Activated naive CD8-positive, alpha-beta T cell treated with anti-CD3 and anti-CD28 coated beads, Interleukin-2, amount 50 U/mL, for 24 hours (primary cell): ENCODE measurements at regions not wholly inside any gene's neighbourhood (a gene's known extent, or its start where the extent isn't known, plus 50 kb on each side); places are given as distances from the start of the nearest gene placed in this dataset.

Source experiments
- ATAC-seq: fragments of 150-1000 bp; cut with Tn5 transposase; one replicate; pipeline ENCODE4 v1.10.0; 2021
- DNase-seq: peaks from one replicate; pipeline ENCODE4 v3.0.0; 2021
- H3K27ac Mint-ChIP-seq: one replicate; pipeline ENCODE4 v1.8.0; 2021; ENCODE audit warnings: mild to moderate bottlenecking, mixed read lengths
- H3K27me3 Mint-ChIP-seq: one replicate; pipeline ENCODE4 v1.8.0; 2021; ENCODE audit warnings: mixed read lengths
- H3K36me3 Mint-ChIP-seq: one replicate; pipeline ENCODE4 v1.8.0; 2021; ENCODE audit warnings: low read depth, mixed read lengths
- H3K4me1 Mint-ChIP-seq: one replicate; pipeline ENCODE4 v1.8.0; 2021; ENCODE audit warnings: mixed read lengths
- H3K4me3 Mint-ChIP-seq: one replicate; pipeline ENCODE4 v1.8.0; 2021; ENCODE audit warnings: mild to moderate bottlenecking, moderate library complexity, mixed read lengths
- H3K9me3 Mint-ChIP-seq: one replicate; pipeline ENCODE4 v1.8.0; 2021; ENCODE audit warnings: mixed read lengths

DNA sequence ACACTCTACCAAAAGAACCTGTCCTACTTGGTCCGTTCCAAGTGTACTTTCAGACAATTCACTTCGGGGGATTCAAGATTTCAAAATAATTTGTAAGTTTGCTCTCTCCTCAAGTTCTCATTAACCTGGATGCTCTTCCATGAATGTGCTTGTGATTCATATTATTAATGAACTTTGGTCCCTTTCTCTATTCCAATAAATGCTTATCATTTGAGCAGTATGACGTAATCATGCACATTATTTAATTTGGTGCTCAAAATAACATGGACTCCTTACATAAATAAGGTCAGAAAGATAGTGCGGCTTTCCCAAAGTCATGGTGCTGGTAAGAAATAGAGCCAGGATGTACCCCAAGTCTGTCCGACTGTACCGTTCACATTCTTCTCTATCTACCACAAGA is 323.2 kb upstream of the SLCO3A1 start:
- Mint-ChIP-seq H3K36me3 (no peaks in the 10 kb centered on the region), H3K9me3 (no peaks in the 10 kb centered on the region), H3K4me3 (no peak overlapping the region), H3K27ac (no peak overlapping the region), H3K4me1 (peaks cover 13% of the 10 kb centered on the region), H3K27me3 (peaks cover 4% of the 10 kb centered on the region)
- DNase-seq (no peak), ATAC-seq (no peak)

DNA sequence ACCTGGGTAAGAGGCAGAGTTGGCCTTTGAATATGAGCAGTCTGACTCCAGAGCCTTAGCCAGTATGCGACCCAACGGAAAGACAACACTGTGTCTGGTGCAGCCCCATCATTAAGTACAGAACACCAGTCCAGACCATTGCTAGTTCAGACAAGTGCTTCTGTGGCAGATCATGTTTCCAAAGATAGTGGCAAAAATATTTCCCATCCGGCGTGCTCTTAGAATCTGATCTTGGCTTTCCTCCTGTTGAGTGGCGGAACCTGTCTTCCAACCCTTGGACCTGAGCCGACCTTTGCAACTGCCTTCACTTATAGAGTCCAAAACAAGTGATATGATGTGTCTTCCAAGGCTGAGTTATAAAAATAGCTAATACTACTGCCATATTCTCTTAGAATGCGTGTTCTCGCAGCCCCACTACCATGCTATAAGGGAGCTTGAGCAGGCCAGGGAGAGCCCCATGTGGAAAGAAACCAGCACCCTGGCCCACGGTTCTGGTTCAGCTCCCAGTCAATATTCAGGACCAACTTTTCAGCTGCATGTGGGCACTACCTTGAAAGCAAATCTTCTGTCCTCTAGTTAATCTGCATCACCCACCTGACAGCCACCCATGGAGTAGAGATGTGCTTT is 322.4 kb upstream of the SLCO3A1 start:
- no peaks in the 10 kb centered on the region for H3K27me3 Mint-ChIP-seq
- H3K36me3 Mint-ChIP-seq, result no peaks in the 10 kb centered on the region
- peaks cover 13% of the 10 kb centered on the region for H3K4me1 Mint-ChIP-seq
- H3K27ac Mint-ChIP-seq, result no peak overlapping the region
- DNase-seq (no peak), ATAC-seq (no peak)
- H3K4me3 Mint-ChIP-seq, result no peak overlapping the region
- H3K9me3 Mint-ChIP-seq, result no peaks in the 10 kb centered on the region

DNA sequence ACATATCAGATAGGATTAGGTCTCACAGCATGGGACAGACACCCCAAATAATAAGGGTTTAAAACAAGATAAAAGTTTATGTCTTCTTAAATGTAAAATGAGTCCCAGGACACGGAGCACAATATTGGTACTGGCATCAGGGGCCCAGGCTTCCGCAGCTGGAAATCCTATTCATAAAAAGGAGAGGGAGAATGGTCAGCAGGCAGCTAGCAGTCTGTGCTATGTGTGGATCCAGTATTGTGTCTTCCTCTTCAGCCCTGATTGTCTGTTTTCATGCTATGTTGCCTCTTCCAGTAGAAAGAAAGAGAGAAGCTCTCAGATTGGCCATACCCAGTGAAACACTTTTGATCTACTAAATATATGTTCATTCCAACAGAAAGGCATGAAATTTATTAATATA is 319.3 kb upstream of the SLCO3A1 start:
- Mint-ChIP-seq H3K4me3 (no peak overlapping the region), H3K27ac (no peak overlapping the region), H3K9me3 (no peaks in the 10 kb centered on the region), H3K4me1 (peaks cover 11% of the 10 kb centered on the region), H3K36me3 (no peaks in the 10 kb centered on the region), H3K27me3 (no peaks in the 10 kb centered on the region)
- DNase-seq (no peak), ATAC-seq (no peak)

DNA sequence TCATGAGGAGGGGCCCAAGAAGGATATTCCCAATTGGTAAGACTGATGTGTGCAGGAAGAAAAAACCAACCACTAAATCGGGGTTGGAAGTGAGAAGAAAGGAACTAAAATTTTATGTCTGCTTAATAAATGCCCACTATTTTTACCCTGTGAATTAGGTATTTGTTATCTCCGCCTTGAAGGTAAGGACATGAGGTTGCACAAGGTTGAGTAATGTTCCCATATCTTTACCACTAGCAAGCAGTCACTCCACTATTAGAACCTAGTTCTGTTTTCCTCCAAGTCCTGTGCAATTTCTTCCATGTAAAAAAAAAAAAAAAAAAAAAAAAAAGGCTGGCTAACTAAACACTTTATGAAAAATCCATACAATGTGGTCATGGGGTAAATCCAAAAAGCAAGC is 318.5 kb upstream of the SLCO3A1 start:
- no peaks in the 10 kb centered on the region for H3K27me3 Mint-ChIP-seq
- no peaks in the 10 kb centered on the region for H3K9me3 Mint-ChIP-seq
- ATAC-seq (no peak), DNase-seq (no peak)
- H3K36me3 Mint-ChIP-seq, result no peaks in the 10 kb centered on the region
- peaks cover 4% of the 10 kb centered on the region for H3K4me1 Mint-ChIP-seq
- no peak overlapping the region for H3K27ac Mint-ChIP-seq
- H3K4me3 Mint-ChIP-seq, result no peak overlapping the region

DNA sequence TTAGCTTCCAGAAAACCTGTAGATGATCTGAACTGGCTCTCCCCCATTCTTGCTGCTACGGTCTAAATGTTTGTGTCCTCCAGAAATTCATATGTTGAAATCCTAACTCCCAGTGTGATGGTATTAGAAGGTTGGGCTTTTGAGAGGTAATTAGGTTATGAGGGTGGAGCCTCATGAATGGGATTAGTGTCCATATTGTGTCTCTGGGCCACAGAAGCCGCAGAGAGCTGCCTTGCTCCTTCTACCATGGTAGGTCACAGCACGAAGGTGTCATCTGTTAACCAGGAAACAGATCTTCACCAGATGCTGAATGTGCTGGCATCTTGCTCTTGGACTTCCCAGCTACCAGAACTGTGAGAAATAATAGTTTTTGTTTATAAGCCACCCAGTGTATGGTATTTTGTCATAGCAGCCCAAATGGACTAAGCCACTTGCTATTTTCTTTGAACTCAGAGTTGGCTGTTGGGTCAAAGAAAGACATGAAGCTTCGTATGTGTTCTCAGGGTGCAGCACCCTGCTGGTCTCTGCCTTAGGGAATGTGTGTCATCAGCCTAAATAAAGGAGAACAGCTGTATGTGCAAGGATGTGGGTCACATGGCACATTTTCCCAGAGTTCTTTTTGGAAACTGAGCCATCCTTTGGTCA is 317.5 kb upstream of the SLCO3A1 start:
- Mint-ChIP-seq H3K27ac (no peak overlapping the region), H3K27me3 (no peaks in the 10 kb centered on the region), H3K9me3 (no peaks in the 10 kb centered on the region), H3K36me3 (no peaks in the 10 kb centered on the region), H3K4me3 (no peak overlapping the region), H3K4me1 (no peaks in the 10 kb centered on the region)
- DNase-seq (no peak), ATAC-seq (no peak)

DNA sequence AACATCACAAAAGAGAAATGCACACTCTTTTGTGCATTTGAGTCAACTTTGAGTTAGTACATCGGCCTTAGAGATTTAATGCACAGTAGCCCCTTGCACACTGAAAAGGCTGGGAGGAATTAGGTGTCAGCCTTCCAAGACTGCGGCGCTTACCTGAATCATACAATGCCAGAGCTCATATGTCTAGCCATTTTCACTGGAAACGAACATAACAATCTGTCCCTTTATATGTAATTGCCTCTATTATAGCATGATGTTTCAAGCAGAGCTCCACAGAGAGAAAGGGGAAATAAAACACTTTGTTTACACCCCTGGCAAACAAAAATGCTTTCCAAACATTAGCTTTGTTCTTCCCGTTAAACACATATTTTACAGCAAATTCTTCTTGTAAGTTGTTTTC is 315.7 kb upstream of the SLCO3A1 start:
- H3K27ac Mint-ChIP-seq, result no peak overlapping the region
- H3K27me3 Mint-ChIP-seq, result no peaks in the 10 kb centered on the region
- no peak for DNase-seq

DNA sequence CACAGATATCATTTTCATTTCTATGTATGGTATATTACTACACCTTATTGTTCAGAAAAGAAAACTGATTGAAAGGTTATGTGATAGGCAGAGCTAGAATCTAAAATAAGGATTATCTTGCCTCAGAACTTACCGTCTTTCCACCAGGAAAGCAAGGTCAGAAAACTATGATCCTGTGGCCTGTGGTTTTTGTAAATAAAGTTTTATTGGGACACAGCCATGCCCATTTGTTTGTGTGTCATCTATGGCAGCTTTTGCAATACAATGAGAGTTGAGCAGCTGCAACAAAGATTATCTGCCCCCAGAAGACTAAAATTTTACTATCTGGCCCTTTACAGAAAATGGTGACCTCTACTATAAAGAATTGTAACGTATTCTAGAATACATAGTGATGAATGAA is 314.7 kb upstream of the SLCO3A1 start:
- no peak overlapping the region for H3K4me3 Mint-ChIP-seq
- H3K27me3 Mint-ChIP-seq, result no peaks in the 10 kb centered on the region
- DNase-seq (no peak), ATAC-seq (no peak)
- H3K9me3 Mint-ChIP-seq, result no peaks in the 10 kb centered on the region
- no peaks in the 10 kb centered on the region for H3K4me1 Mint-ChIP-seq
- no peak overlapping the region for H3K27ac Mint-ChIP-seq
- no peaks in the 10 kb centered on the region for H3K36me3 Mint-ChIP-seq

More for the DNA sequence above, 315.7 kb upstream of the SLCO3A1 start:
- Mint-ChIP-seq H3K4me3 (no peak overlapping the region), H3K9me3 (no peaks in the 10 kb centered on the region), H3K36me3 (no peaks in the 10 kb centered on the region), H3K4me1 (no peaks in the 10 kb centered on the region)
- no peak for ATAC-seq

DNA sequence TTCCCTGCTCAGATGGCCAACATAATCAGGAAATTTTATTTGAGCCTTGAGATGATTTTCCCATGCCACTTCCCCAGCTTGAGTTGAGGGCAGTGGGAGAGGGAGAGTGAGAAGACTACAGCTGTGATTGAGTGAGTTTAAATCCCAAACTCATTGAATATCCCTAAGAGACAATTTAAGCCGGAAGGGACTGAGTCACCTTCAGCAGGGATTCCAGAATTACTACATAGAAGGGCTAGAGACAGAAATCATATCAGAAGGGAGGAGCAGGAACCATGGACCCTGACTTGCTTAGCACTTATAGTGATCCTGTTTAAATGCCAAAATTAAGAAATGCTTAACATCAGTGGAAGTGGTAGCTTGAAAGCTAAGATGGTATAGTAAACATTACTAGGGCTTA is 312.2 kb upstream of the SLCO3A1 start:
- Mint-ChIP-seq H3K4me3 (no peak overlapping the region), H3K36me3 (no peaks in the 10 kb centered on the region), H3K9me3 (no peaks in the 10 kb centered on the region), H3K27me3 (no peaks in the 10 kb centered on the region), H3K27ac (no peak overlapping the region), H3K4me1 (no peaks in the 10 kb centered on the region)
- DNase-seq (no peak), ATAC-seq (no peak)

DNA sequence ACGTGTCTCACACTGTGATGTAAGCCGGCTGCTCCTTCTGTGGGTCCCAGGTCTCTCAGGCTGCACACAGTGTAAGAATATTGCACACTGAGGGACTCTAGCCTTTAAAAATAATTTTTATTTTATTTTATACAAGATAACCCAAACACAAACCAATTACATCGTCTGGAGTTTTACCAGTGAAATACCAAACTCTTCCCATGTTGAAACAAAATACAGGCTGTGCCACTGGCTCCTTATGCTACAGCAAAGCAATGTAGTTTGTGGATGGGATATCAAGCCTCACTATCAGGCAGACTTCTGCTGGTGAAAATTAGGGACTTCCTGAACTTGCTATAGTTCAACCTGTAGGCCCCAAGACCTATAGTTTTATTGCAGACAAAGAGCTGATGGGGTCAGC is 311.3 kb upstream of the SLCO3A1 start:
- no peaks in the 10 kb centered on the region for H3K27me3 Mint-ChIP-seq
- no peak overlapping the region for H3K4me3 Mint-ChIP-seq
- ATAC-seq, result no peak
- H3K27ac Mint-ChIP-seq, result no peak overlapping the region
- H3K9me3 Mint-ChIP-seq, result no peaks in the 10 kb centered on the region
- H3K36me3 Mint-ChIP-seq, result no peaks in the 10 kb centered on the region
- H3K4me1 Mint-ChIP-seq, result no peaks in the 10 kb centered on the region
- DNase-seq, result no peak

DNA sequence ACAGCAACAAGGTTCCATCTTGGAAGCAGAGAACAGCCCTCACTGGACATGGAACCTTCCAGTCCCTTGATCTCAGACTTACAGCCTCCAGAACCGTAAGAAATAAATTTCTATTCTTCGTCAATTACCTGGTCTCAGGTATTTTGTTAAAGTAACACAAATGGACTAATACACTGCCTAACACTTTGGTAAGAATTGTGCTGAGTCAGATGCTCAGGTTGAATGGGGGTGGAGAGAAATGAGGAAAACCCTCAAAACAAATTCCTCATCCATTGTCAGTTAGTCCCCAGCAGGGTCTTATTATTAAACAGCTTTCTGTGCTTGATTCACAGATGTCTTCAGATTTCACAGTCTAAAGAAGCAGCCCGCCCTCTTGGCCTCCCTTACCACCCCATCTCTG is 306.2 kb upstream of the SLCO3A1 start:
- Mint-ChIP-seq H3K4me1 (no peaks in the 10 kb centered on the region), H3K27ac (no peak overlapping the region), H3K9me3 (no peaks in the 10 kb centered on the region), H3K4me3 (no peak overlapping the region), H3K36me3 (no peaks in the 10 kb centered on the region), H3K27me3 (no peaks in the 10 kb centered on the region)
- no peak for ATAC-seq
- no peak for DNase-seq

DNA sequence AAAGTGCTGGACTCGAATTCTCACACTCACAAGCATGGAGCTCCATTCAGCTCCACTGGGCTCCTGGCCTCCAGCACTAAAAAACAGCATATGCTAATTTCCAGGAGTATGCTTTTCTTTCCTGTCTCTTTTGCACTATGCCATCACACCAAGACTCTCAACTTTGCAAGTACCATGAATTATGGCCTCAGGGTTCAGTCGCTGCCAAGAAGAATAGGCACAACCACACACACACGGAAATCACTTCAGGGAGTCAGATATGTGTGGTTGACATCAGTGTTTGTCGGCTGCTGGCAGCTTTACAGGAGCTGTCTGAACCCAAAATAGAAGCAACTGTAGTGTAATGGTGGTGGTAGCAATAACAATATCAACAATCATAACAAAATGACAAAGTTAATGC is 305.0 kb upstream of the SLCO3A1 start:
- H3K9me3 Mint-ChIP-seq, result no peaks in the 10 kb centered on the region
- DNase-seq (no peak), ATAC-seq (no peak)
- H3K4me1 Mint-ChIP-seq, result no peaks in the 10 kb centered on the region
- no peak overlapping the region for H3K4me3 Mint-ChIP-seq
- no peak overlapping the region for H3K27ac Mint-ChIP-seq
- H3K36me3 Mint-ChIP-seq, result no peaks in the 10 kb centered on the region
- H3K27me3 Mint-ChIP-seq, result no peaks in the 10 kb centered on the region

DNA sequence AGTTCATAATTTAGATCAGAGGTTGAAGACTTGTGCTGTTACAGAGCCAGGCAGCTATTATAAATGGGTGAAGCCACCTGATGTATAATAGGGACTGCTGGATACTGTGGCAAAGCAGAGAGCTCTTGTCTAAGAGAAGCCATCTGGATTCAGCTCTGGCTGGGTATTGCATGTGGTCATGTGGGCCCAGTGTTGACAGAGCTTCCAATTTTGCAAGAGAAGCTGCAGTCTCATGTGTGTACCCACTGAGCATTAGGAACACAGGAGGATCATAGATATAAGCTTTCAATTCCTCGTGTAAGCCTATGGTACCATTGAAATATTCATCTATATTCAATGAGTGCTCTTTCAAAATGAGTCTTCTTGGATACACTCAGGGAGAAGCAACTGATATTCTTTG is 303.9 kb upstream of the SLCO3A1 start:
- Mint-ChIP-seq H3K27me3 (no peaks in the 10 kb centered on the region), H3K4me1 (no peaks in the 10 kb centered on the region)

DNA sequence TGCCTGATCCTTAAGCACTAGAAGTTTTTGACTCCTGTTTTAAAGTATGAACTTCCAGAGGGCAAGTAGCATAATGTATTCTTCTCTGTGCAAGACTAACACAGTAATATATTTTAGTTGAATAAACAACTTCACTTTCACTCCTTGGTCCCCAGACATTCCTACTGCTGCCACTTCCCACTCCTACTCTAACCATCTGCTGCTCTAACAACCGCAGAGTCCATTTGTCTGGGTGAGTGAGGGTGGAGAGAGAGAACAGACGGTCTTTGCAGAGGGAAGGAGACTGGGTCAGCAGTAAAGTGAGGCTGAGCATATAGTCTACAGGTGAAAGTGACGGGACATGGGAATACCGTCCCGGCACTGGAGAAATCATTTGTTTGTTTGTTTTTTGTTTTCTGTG is 301.0 kb upstream of the SLCO3A1 start:
- Mint-ChIP-seq H3K4me1 (no peaks in the 10 kb centered on the region), H3K36me3 (no peaks in the 10 kb centered on the region), H3K27ac (no peak overlapping the region), H3K9me3 (no peaks in the 10 kb centered on the region), H3K4me3 (no peak overlapping the region), H3K27me3 (no peaks in the 10 kb centered on the region)
- ATAC-seq (no peak), DNase-seq (no peak)

More for the DNA sequence above, 303.9 kb upstream of the SLCO3A1 start:
- Mint-ChIP-seq H3K4me3 (no peak overlapping the region), H3K9me3 (no peaks in the 10 kb centered on the region), H3K27ac (no peak overlapping the region), H3K36me3 (no peaks in the 10 kb centered on the region)
- ATAC-seq, result no peak
- no peak for DNase-seq

DNA sequence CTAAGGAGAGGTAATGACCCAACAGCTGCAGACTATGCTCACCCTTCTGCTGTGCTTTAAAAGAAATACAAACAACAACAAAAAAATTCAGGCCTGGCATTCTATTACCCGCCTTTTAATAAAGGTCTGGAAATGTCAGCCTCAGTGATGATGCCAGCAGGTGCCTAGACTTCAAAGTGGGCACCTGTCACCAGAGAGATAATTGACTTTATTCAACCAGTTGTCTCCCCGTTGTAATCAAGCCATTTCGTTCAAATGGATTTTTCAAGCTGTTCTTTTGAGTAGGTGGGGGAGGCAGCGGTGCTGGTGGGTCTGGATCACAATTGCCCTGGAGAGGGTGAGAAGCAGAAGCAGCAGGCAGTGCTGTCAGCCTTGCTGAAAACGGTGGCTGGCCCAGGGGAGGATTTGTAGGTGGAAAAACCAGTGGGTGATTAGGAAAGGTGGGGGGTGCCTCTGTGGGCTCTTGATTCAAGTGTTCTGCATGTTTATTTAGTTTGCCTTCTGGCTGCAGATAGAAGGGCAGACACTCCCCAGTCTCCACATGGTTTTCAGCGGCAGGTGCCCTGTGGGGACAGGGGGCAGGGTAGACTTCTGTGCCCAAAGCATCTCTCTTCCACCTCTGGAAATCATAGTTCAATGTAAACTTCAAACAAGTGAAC is 300.2 kb upstream of the SLCO3A1 start:
- H3K9me3 Mint-ChIP-seq, result no peaks in the 10 kb centered on the region
- DNase-seq, result no peak
- no peak overlapping the region for H3K4me3 Mint-ChIP-seq
- no peak overlapping the region for H3K27ac Mint-ChIP-seq
- H3K27me3 Mint-ChIP-seq, result no peaks in the 10 kb centered on the region
- no peaks in the 10 kb centered on the region for H3K36me3 Mint-ChIP-seq
- no peaks in the 10 kb centered on the region for H3K4me1 Mint-ChIP-seq
- ATAC-seq, result no peak

DNA sequence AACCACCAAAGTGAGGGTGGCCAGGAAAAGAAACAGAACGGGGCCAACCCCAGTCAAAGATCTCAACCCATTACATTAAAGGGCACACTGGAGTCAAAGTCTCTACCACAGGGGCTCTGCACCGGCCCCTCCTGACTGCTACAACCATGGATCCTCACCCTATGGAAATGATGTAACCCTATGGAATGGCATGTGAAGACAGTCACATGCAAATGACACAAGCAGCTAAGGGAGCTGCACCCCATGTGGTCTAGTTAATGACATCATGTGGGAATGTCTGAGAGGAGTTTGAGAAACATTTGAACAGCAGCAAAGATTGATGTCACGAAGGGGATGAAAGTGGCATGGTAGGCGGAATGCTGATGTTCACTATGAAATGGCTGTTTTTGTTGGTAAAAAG is 298.2 kb upstream of the SLCO3A1 start:
- Mint-ChIP-seq H3K4me1 (no peaks in the 10 kb centered on the region), H3K27ac (no peak overlapping the region), H3K4me3 (no peak overlapping the region), H3K9me3 (no peaks in the 10 kb centered on the region), H3K36me3 (no peaks in the 10 kb centered on the region), H3K27me3 (no peaks in the 10 kb centered on the region)
- ATAC-seq (no peak), DNase-seq (no peak)
